ENCODE measurements at regions not wholly inside any gene's neighbourhood (a gene's known extent, or its start where the extent isn't known, plus 50 kb on each side); places are given as distances from the start of the nearest gene placed in this dataset.

DNA sequence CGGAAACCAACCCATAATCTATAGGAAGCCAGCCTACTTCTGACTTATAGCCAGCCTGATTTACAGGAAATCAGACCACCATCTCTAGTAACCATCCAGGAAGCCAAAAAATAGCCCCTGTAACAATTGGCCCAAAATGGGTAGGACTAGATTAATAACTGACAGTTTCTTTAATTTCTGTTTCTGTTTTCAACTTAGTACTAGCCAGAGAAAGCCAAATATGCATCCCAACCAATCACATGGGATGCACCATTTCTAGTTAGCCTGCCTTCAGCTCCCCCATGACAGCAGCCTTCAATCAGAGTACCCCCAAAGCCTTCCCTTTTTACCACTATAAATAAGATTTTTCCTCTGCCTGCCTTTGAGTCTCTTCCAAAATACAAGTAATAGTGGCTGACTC is 239.1 kb upstream of the GADL1 start:
- no peak overlapping the region for H3K4me3 ChIP-seq (ENCODE audit: control insufficient read depth, low read depth, low read length)
- TF ChIP-seq, protein P1, sequence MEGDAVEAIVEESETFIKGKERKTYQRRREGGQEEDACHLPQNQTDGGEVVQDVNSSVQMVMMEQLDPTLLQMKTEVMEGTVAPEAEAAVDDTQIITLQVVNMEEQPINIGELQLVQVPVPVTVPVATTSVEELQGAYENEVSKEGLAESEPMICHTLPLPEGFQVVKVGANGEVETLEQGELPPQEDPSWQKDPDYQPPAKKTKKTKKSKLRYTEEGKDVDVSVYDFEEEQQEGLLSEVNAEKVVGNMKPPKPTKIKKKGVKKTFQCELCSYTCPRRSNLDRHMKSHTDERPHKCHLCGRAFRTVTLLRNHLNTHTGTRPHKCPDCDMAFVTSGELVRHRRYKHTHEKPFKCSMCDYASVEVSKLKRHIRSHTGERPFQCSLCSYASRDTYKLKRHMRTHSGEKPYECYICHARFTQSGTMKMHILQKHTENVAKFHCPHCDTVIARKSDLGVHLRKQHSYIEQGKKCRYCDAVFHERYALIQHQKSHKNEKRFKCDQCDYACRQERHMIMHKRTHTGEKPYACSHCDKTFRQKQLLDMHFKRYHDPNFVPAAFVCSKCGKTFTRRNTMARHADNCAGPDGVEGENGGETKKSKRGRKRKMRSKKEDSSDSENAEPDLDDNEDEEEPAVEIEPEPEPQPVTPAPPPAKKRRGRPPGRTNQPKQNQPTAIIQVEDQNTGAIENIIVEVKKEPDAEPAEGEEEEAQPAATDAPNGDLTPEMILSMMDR (IDR thresholded peaks at IDR 0.05; ENCODE audit: control insufficient read depth, insufficient read depth, low read depth, low read length, missing control alignments) = no peak
- no peak for DNase-seq (ENCODE audit: low read depth)

DNA sequence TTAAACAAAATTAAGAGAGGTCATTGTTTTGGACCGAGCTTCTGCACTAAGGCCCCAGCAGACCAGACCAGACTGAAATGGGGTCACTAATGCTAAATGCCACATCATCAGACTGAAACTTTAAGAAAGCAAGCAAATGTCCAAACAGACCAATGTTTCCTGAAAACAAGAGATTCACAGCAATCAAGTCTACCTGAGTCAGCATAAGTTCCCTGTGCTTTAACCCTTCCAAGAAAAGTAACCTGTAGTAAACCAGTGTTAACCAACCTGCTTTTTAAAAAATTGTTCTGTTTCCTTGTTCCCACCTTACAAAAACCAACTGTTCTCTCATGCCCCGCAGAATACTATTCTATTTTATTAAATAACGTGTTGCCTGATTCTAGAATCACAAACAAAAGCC is 241.1 kb upstream of the GADL1 start:
- H3K4me3 ChIP-seq (ENCODE audit: control insufficient read depth, low read depth, low read length) = no peak overlapping the region
- no peak for DNase-seq (ENCODE audit: low read depth)
- TF ChIP-seq, protein P1 (IDR thresholded peaks at IDR 0.05; ENCODE audit: control insufficient read depth, insufficient read depth, low read depth, low read length, missing control alignments) = no peak

DNA sequence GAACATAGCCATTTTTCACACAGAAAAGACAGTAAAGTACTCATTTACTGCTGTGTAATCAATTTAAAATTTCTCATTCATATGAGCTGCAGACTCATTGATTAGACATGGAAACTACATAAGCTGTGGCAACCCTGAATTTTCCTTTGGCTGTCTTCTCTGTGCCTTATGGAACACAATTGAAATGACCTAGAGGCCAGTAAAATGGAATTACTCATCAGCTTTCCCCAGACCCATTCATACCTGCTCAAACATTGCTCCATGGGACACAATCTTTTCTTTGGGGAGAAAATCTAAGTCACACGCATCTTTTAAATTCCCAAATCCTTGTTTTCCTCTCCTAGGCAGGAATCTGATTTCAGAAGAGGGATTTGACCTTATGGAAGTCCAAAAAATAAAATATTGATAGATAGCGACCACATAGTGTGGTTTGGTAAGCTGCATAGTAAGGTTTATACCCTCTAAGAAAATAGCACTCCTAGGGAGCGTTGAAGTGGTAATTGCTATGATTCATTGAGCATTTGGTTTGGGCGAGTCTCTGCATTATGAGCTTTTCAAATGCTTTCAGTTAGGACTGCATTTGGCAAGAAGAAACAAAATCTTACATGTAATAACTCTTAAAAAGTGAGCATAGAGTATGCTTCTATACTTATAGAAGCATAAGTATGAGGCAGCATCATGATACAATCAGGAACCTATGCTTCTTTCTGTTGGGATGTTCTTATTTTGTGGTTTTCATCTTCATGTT is 243.4 kb upstream of the GADL1 start:
- DNase-seq (ENCODE audit: low read depth) = no peak
- no peak overlapping the region for H3K4me3 ChIP-seq (ENCODE audit: control insufficient read depth, low read depth, low read length)
- TF ChIP-seq, protein P1 (IDR thresholded peaks at IDR 0.05; ENCODE audit: control insufficient read depth, insufficient read depth, low read depth, low read length, missing control alignments) = no peak

DNA sequence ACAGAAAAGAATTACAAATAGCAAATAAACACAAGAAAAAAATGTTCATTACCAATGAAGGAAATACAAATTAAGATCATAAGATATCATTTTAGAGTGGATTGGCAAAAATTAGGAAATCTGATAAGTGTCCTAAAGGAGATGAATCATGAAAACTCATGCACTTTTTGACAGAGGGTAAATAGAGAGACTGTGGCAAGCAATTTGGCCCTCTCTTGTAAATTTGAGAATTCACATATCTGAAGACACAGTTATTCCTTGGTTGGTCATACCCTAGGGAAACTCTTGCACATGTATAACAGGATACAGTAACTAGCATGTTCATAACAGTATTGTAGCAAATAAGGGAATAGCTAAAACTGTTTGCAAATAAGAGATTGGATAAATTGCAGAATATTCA is 246.0 kb upstream of the GADL1 start:
- H3K4me3 ChIP-seq (ENCODE audit: control insufficient read depth, low read depth, low read length) = no peak overlapping the region
- no peak for DNase-seq (ENCODE audit: low read depth)
- TF ChIP-seq, protein P1 (IDR thresholded peaks at IDR 0.05; ENCODE audit: control insufficient read depth, insufficient read depth, low read depth, low read length, missing control alignments) = no peak

DNA sequence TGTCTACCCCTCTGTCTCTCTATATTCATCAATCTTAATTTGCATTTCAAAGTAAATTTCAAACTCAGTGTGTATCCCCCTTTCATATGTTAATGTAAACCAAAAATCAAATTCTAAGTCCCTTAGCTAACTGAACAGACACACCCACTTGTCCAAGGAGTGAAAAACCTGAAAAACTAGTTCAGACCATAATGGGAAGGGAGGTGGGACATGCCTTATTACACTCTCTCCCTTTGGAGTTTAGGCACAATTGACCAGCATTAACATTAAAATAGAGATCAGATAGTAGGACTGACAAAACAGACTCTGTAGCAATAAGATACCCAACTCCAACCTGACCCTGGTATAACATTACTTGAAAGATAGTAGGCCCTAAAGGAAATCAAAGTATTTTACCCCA is 247.7 kb upstream of the GADL1 start:
- H3K4me3 ChIP-seq (ENCODE audit: control insufficient read depth, low read depth, low read length) = no peak overlapping the region
- DNase-seq (ENCODE audit: low read depth) = no peak
- TF ChIP-seq, protein P1 (IDR thresholded peaks at IDR 0.05; ENCODE audit: control insufficient read depth, insufficient read depth, low read depth, low read length, missing control alignments) = no peak

DNA sequence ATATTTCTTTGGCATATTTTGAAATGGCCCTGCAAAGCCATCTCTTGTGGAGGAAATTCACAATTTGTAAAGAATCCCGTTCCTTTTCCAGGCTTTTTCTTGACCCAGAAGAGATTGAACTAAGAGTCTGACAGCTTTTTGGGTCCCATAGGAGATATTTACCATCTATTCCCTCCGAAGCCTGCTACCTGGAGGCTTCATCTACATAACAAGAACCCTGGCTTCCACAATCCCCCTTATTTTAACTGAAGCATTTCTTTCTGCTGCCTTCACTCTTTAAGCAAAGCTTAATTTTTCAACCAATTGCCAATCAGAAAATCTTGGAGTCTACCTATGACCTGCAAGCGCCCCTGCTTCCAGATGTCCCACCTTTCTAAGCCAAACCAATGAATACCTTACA is 248.1 kb upstream of the GADL1 start:
- H3K4me3 ChIP-seq (ENCODE audit: control insufficient read depth, low read depth, low read length) = no peak overlapping the region
- TF ChIP-seq, protein P1 (IDR thresholded peaks at IDR 0.05; ENCODE audit: control insufficient read depth, insufficient read depth, low read depth, low read length, missing control alignments) = no peak
- DNase-seq (ENCODE audit: low read depth) = no peak
